ENCODE measurements at regions not wholly inside any gene's neighbourhood (a gene's known extent, or its start where the extent isn't known, plus 50 kb on each side); places are given as distances from the start of the nearest gene placed in this dataset.

- CTCF ChIA-PET = no interaction called here
- intact Hi-C loops (cut with micrococcal nuclease; ENCODE audit: unreplicated experiment) = no loop called here
- TF ChIP-seq POLR2AphosphoS5 (IDR thresholded peaks at IDR 0.05; ENCODE audit: low read depth, low read length) (no peak), REST (IDR thresholded peaks at IDR 0.05; ENCODE audit: insufficient read depth in 1 of 2, low read depth in 2 of 2, low read length in 1 of 2) (no peak), CTCF (IDR thresholded peaks at IDR 0.05) (no peak), SIN3A (IDR thresholded peaks at IDR 0.05; ENCODE audit: borderline replicate concordance, insufficient read depth, low read depth, low read length) (no peak), TCF7L2 (IDR thresholded peaks at IDR 0.05; ENCODE audit: low read depth, low read length) (no peak)
- no peak for DNase-seq (ENCODE audit: low read depth, low spot score)
- H3K9me3 ChIP-seq (ENCODE audit: control insufficient read depth, insufficient read depth, low read depth, low read length) = no peaks in the 10 kb centered on the region
- POLR2A ChIA-PET = no interaction called here
- H3K4me1 ChIP-seq (ENCODE audit: control insufficient read depth, insufficient read depth, low read length) = no peaks in the 10 kb centered on the region
- H3K36me3 ChIP-seq (ENCODE audit: control insufficient read depth, insufficient read depth, low read length) = no peaks in the 10 kb centered on the region
- in situ Hi-C loops (cut with HindIII; ENCODE audit: low pct_unique_long_range_greater_than_20kb, low sequenced_read_pairs) = no loop called here
- no peak for ATAC-seq
- no peak overlapping the region for H3K27ac ChIP-seq (ENCODE audit: low read length)
- no TSS peak for BruUV-seq (replicated peaks)
- no peak overlapping the region for H3K4me3 ChIP-seq (ENCODE audit: low read depth in 2 of 2, low read length in 2 of 2)
- 0 out of 2 replicates have a peak, but pooled peaks cover 2% of the 10 kb centered on the region for H3K27me3 ChIP-seq (ENCODE audit: control insufficient read depth, insufficient read depth, low read length)
Observed at GRCh38 chr5:38071831-38072694, 186.3 kb upstream of the EGFLAM start.

GRCh38 chr5:38070304-38070950 is 187.9 kb upstream of the EGFLAM start:
- Histone ChIP-seq H3K4me3 (ENCODE audit: low read depth in 2 of 2, low read length in 2 of 2) (no peak overlapping the region), H3K27me3 (ENCODE audit: control insufficient read depth, insufficient read depth, low read length) (0 out of 2 replicates have a peak, but pooled peaks cover 2% of the 10 kb centered on the region), H3K9me3 (ENCODE audit: control insufficient read depth, insufficient read depth, low read depth, low read length) (no peaks in the 10 kb centered on the region), H3K36me3 (ENCODE audit: control insufficient read depth, insufficient read depth, low read length) (no peaks in the 10 kb centered on the region), H3K27ac (ENCODE audit: low read length) (no peak overlapping the region), H3K4me1 (ENCODE audit: control insufficient read depth, insufficient read depth, low read length) (no peaks in the 10 kb centered on the region)
- POLR2A ChIA-PET = no interaction called here
- DNase-seq (ENCODE audit: low read depth, low spot score) = no peak
- intact Hi-C loops (cut with micrococcal nuclease; ENCODE audit: unreplicated experiment) (no loop called here), in situ Hi-C loops (cut with HindIII; ENCODE audit: low pct_unique_long_range_greater_than_20kb, low sequenced_read_pairs) (no loop called here)
- no peak for TF ChIP-seq REST (IDR thresholded peaks at IDR 0.05; ENCODE audit: insufficient read depth in 1 of 2, low read depth in 2 of 2, low read length in 1 of 2)
- TF ChIP-seq POLR2AphosphoS5 (IDR thresholded peaks at IDR 0.05; ENCODE audit: low read depth, low read length) = no peak
- TF ChIP-seq SIN3A (IDR thresholded peaks at IDR 0.05; ENCODE audit: borderline replicate concordance, insufficient read depth, low read depth, low read length) = no peak
- no peak for TF ChIP-seq TCF7L2 (IDR thresholded peaks at IDR 0.05; ENCODE audit: low read depth, low read length)
- no peak for TF ChIP-seq CTCF (IDR thresholded peaks at IDR 0.05)
- ATAC-seq = no peak
- BruUV-seq (replicated peaks) = no TSS peak
- CTCF ChIA-PET = no interaction called here
